ENCODE measurements at regions not wholly inside any gene's neighbourhood (a gene's known extent, or its start where the extent isn't known, plus 50 kb on each side); places are given as distances from the start of the nearest gene placed in this dataset.

- TF ChIP-seq POLR2A (IDR thresholded peaks at IDR 0.05) = no peak
- TF ChIP-seq, protein P1, sequence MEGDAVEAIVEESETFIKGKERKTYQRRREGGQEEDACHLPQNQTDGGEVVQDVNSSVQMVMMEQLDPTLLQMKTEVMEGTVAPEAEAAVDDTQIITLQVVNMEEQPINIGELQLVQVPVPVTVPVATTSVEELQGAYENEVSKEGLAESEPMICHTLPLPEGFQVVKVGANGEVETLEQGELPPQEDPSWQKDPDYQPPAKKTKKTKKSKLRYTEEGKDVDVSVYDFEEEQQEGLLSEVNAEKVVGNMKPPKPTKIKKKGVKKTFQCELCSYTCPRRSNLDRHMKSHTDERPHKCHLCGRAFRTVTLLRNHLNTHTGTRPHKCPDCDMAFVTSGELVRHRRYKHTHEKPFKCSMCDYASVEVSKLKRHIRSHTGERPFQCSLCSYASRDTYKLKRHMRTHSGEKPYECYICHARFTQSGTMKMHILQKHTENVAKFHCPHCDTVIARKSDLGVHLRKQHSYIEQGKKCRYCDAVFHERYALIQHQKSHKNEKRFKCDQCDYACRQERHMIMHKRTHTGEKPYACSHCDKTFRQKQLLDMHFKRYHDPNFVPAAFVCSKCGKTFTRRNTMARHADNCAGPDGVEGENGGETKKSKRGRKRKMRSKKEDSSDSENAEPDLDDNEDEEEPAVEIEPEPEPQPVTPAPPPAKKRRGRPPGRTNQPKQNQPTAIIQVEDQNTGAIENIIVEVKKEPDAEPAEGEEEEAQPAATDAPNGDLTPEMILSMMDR (IDR thresholded peaks at IDR 0.05) = no peak
Measured at GRCh38 chr1:218547957-218548730, 203.0 kb downstream of the TGFB2 start.

Measured in uterus (tissue), 2 donors.